ENCODE measurements at regions not wholly inside any gene's neighbourhood (a gene's known extent, or its start where the extent isn't known, plus 50 kb on each side); places are given as distances from the start of the nearest gene placed in this dataset.

GRCh38 chr10:71159892-71160291 lies 52.5 kb upstream of the UNC5B start:
- DNase-seq = no peak

- DNase-seq = no peak
Measured at GRCh38 chr10:71161425-71161824, 50.9 kb upstream of the UNC5B start.
